Right atrium auricular region (tissue), 2 donors: ENCODE measurements at regions not wholly inside any gene's neighbourhood (a gene's known extent, or its start where the extent isn't known, plus 50 kb on each side); places are given as distances from the start of the nearest gene placed in this dataset.

ENCODE experiments used
- DNase-seq: peaks from one replicate; pipeline ENCODE4 v3.0.0-alpha.2; 2019; ENCODE audit warnings: low spot score
- H3K27ac ChIP-seq, 2 donors: fragments of 200-600 bp; sonication (generic); 1 replicate in 1 of 2; 2 replicates in 1 of 2; pipeline ENCODE4 v1.5.1; 2016 to 2019
- H3K27me3 ChIP-seq, 2 donors: fragments of 200-600 bp; sonication (generic); one replicate each; pipeline versions ENCODE4 v1.5.1 to v1.6.0; 2017 to 2019
- H3K36me3 ChIP-seq: fragments of 200-600 bp; sonication (generic); one replicate; pipeline ENCODE4 v1.5.1; 2016
- H3K4me1 ChIP-seq, 2 donors: fragments of 200-600 bp; sonication (generic); one replicate each; pipeline versions ENCODE4 v1.5.1 to v1.6.0; 2017 to 2019
- H3K4me3 ChIP-seq, 2 donors: fragments of 200-600 bp; sonication (generic); 1 replicate in 1 of 2; 2 replicates in 1 of 2; pipeline ENCODE4 v1.5.1; 2017 to 2019; ENCODE audit warnings: mild to moderate bottlenecking in 1 of 2, moderate library complexity in 1 of 2
- H3K9me3 ChIP-seq, 2 donors: fragments of 200-600 bp; sonication (generic); one replicate each; pipeline ENCODE4 v1.5.1; 2019
- CTCF ChIP-seq, 2 donors: fragments of 200-600 bp; sonication (generic); IDR thresholded peaks; one replicate each; pipeline ENCODE4 v1.5.1; 2019; ENCODE audit warnings: antibody characterized with exemption in 2 of 2

GRCh38 chr2:204240961-204241360 lies 304.3 kb upstream of the PARD3B start:
- no peaks in the 10 kb centered on the region for H3K27me3 ChIP-seq
- no peaks in the 10 kb centered on the region for H3K9me3 ChIP-seq
- H3K36me3 ChIP-seq: no peaks in the 10 kb centered on the region
- peaks cover 0 to under 1% of the 10 kb centered on the region in 2 donors for H3K4me1 ChIP-seq
- no peak for TF ChIP-seq CTCF (IDR thresholded peaks at IDR 0.05)
- DNase-seq: no peak
- no peak overlapping the region for H3K4me3 ChIP-seq
- H3K27ac ChIP-seq: no peak overlapping the region

GRCh38 chr2:204249437-204249836 lies 295.8 kb upstream of the PARD3B start:
- no peak for DNase-seq
- no peaks in the 10 kb centered on the region for H3K27me3 ChIP-seq
- H3K4me3 ChIP-seq: no peak overlapping the region
- H3K27ac ChIP-seq: no peak overlapping the region
- H3K4me1 ChIP-seq: peaks cover 0 to 4% of the 10 kb centered on the region in 2 donors
- H3K9me3 ChIP-seq: no peaks in the 10 kb centered on the region
- no peaks in the 10 kb centered on the region for H3K36me3 ChIP-seq
- no peak for TF ChIP-seq CTCF (IDR thresholded peaks at IDR 0.05)

- H3K4me3 ChIP-seq: no peak overlapping the region
- no peak for TF ChIP-seq CTCF (IDR thresholded peaks at IDR 0.05)
- no peak for DNase-seq
- no peaks in the 10 kb centered on the region for H3K36me3 ChIP-seq
- H3K9me3 ChIP-seq: no peaks in the 10 kb centered on the region
- no peak overlapping the region for H3K27ac ChIP-seq
- H3K4me1 ChIP-seq: peaks cover 0 to 4% of the 10 kb centered on the region in 2 donors
- H3K27me3 ChIP-seq: no peaks in the 10 kb centered on the region
Measured at GRCh38 chr2:204250692-204251091, 294.6 kb upstream of the PARD3B start.

- Histone ChIP-seq H3K27me3 (no peaks in the 10 kb centered on the region), H3K4me1 (no peaks in the 10 kb centered on the region), H3K27ac (no peak overlapping the region), H3K36me3 (no peaks in the 10 kb centered on the region), H3K4me3 (no peak overlapping the region), H3K9me3 (no peaks in the 10 kb centered on the region)
- DNase-seq: no peak
- TF ChIP-seq CTCF (IDR thresholded peaks at IDR 0.05): no peak
Measured at GRCh38 chr2:204251158-204251997, 293.9 kb upstream of the PARD3B start.

GRCh38 chr2:204251998-204252376 lies 293.3 kb upstream of the PARD3B start:
- Histone ChIP-seq H3K9me3 (no peaks in the 10 kb centered on the region), H3K4me1 (no peaks in the 10 kb centered on the region), H3K36me3 (no peaks in the 10 kb centered on the region), H3K4me3 (no peak overlapping the region), H3K27me3 (no peaks in the 10 kb centered on the region), H3K27ac (no peak overlapping the region)
- no peak for TF ChIP-seq CTCF (IDR thresholded peaks at IDR 0.05)
- no peak for DNase-seq

GRCh38 chr2:204255071-204255470 lies 290.2 kb upstream of the PARD3B start:
- no peaks in the 10 kb centered on the region for H3K36me3 ChIP-seq
- H3K27me3 ChIP-seq: no peaks in the 10 kb centered on the region
- no peak for DNase-seq
- H3K4me3 ChIP-seq: no peak overlapping the region
- H3K27ac ChIP-seq: no peak overlapping the region
- no peaks in the 10 kb centered on the region for H3K9me3 ChIP-seq
- H3K4me1 ChIP-seq: no peaks in the 10 kb centered on the region
- TF ChIP-seq CTCF (IDR thresholded peaks at IDR 0.05): no peak
